Osteocyte (in vitro differentiated cells): ENCODE measurements at regions not wholly inside any gene's neighbourhood (a gene's known extent, or its start where the extent isn't known, plus 50 kb on each side); places are given as distances from the start of the nearest gene placed in this dataset.

Source experiments
- DNase-seq: peaks from one replicate; pipeline ENCODE4 v3.0.0; 2021; ENCODE audit warnings: mixed read lengths; ENCODE audit not compliant: unreplicated experiment; ENCODE audit errors: extremely low spot score
- H3K27ac Mint-ChIP-seq: one replicate; pipeline ENCODE4 v1.8.0; 2021; ENCODE audit warnings: mild to moderate bottlenecking, mixed read lengths; ENCODE audit not compliant: unreplicated experiment
- H3K27me3 Mint-ChIP-seq: one replicate; pipeline ENCODE4 v1.8.0; 2021; ENCODE audit warnings: mixed read lengths; ENCODE audit not compliant: unreplicated experiment
- H3K36me3 Mint-ChIP-seq: one replicate; pipeline ENCODE4 v1.8.0; 2021; ENCODE audit warnings: mixed read lengths; ENCODE audit not compliant: unreplicated experiment
- H3K4me1 Mint-ChIP-seq: one replicate; pipeline ENCODE4 v1.8.0; 2021; ENCODE audit warnings: mixed read lengths; ENCODE audit not compliant: unreplicated experiment
- H3K4me3 Mint-ChIP-seq: one replicate; pipeline ENCODE4 v1.8.0; 2021; ENCODE audit warnings: mild to moderate bottlenecking, moderate library complexity, mixed read lengths; ENCODE audit not compliant: unreplicated experiment
- H3K9me3 Mint-ChIP-seq: one replicate; pipeline ENCODE4 v1.8.0; 2021; ENCODE audit warnings: mixed read lengths; ENCODE audit not compliant: unreplicated experiment
- TF ChIP-seq, protein P1 (sequence below): fragments of 200-600 bp; sonication (generic); IDR thresholded peaks from 2 replicates; pipeline ENCODE4 v1.5.0; 2021; ENCODE audit warnings: antibody characterized with exemption, mild to moderate bottlenecking, moderate library complexity

GRCh38 chr9:79465156-79465555 lies 106.6 kb upstream of the TLE4 start:
- Mint-ChIP-seq H3K27me3 (no peaks in the 10 kb centered on the region), H3K36me3 (no peaks in the 10 kb centered on the region), H3K9me3 (no peaks in the 10 kb centered on the region), H3K4me1 (peaks cover 13% of the 10 kb centered on the region), H3K27ac (no peak overlapping the region), H3K4me3 (no peak overlapping the region)
- DNase-seq = no peak
- TF ChIP-seq, protein P1, sequence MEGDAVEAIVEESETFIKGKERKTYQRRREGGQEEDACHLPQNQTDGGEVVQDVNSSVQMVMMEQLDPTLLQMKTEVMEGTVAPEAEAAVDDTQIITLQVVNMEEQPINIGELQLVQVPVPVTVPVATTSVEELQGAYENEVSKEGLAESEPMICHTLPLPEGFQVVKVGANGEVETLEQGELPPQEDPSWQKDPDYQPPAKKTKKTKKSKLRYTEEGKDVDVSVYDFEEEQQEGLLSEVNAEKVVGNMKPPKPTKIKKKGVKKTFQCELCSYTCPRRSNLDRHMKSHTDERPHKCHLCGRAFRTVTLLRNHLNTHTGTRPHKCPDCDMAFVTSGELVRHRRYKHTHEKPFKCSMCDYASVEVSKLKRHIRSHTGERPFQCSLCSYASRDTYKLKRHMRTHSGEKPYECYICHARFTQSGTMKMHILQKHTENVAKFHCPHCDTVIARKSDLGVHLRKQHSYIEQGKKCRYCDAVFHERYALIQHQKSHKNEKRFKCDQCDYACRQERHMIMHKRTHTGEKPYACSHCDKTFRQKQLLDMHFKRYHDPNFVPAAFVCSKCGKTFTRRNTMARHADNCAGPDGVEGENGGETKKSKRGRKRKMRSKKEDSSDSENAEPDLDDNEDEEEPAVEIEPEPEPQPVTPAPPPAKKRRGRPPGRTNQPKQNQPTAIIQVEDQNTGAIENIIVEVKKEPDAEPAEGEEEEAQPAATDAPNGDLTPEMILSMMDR = no peak

- Mint-ChIP-seq H3K27ac (no peak overlapping the region), H3K4me1 (peaks cover 1% of the 10 kb centered on the region), H3K27me3 (no peaks in the 10 kb centered on the region), H3K36me3 (no peaks in the 10 kb centered on the region), H3K9me3 (no peaks in the 10 kb centered on the region), H3K4me3 (no peak overlapping the region)
- TF ChIP-seq, protein P1 = no peak
- DNase-seq = no peak
Measured at GRCh38 chr9:79469164-79469563, 102.6 kb upstream of the TLE4 start.

GRCh38 chr9:79470954-79471353 lies 100.8 kb upstream of the TLE4 start:
- no peaks in the 10 kb centered on the region for H3K27me3 Mint-ChIP-seq
- DNase-seq = no peak
- no peaks in the 10 kb centered on the region for H3K36me3 Mint-ChIP-seq
- H3K27ac Mint-ChIP-seq = no peak overlapping the region
- no peaks in the 10 kb centered on the region for H3K9me3 Mint-ChIP-seq
- H3K4me3 Mint-ChIP-seq = no peak overlapping the region
- TF ChIP-seq, protein P1 = no peak
- peaks cover 4% of the 10 kb centered on the region for H3K4me1 Mint-ChIP-seq

GRCh38 chr9:79471580-79472543 lies 99.9 kb upstream of the TLE4 start:
- H3K27me3 Mint-ChIP-seq = no peaks in the 10 kb centered on the region
- no peaks in the 10 kb centered on the region for H3K36me3 Mint-ChIP-seq
- H3K4me1 Mint-ChIP-seq = peaks cover 4% of the 10 kb centered on the region
- no peak overlapping the region for H3K4me3 Mint-ChIP-seq
- TF ChIP-seq, protein P1 = peak; percentile 63
- H3K27ac Mint-ChIP-seq = no peak overlapping the region
- H3K9me3 Mint-ChIP-seq = no peaks in the 10 kb centered on the region
- peak; percentile 84 for DNase-seq

- no peaks in the 10 kb centered on the region for H3K27me3 Mint-ChIP-seq
- TF ChIP-seq, protein P1 = no peak
Measured at GRCh38 chr9:79473704-79474103, 98.1 kb upstream of the TLE4 start.

More at GRCh38 chr9:79473704-79474103, 98.1 kb upstream of the TLE4 start:
- Mint-ChIP-seq H3K4me1 (peaks cover 22% of the 10 kb centered on the region), H3K9me3 (no peaks in the 10 kb centered on the region), H3K36me3 (no peaks in the 10 kb centered on the region), H3K27ac (no peak overlapping the region), H3K4me3 (no peak overlapping the region)
- no peak for DNase-seq
